ENCODE measurements at regions not wholly inside any gene's neighbourhood (a gene's known extent, or its start where the extent isn't known, plus 50 kb on each side); places are given as distances from the start of the nearest gene placed in this dataset.

- intact Hi-C loops (cut with DNase I) = no loop called here
- Histone ChIP-seq H3K4me3 (no peak overlapping the region), H3K9me3 (no peaks in the 10 kb centered on the region), H3K4me1 (no peaks in the 10 kb centered on the region), H3K27me3 (no peaks in the 10 kb centered on the region), H3K27ac (no peak overlapping the region), H3K36me3 (no peaks in the 10 kb centered on the region)
- DNase-seq = no peak
- no peak for TF ChIP-seq CTCF (IDR thresholded peaks at IDR 0.05)
- no peak for TF ChIP-seq POLR2A (IDR thresholded peaks at IDR 0.05)
- ATAC-seq = no peak
These were observed 1139.7 kb downstream of the PCDH18 start for GRCh38 chr4:136392576-136392975.

- Histone ChIP-seq H3K27ac (no peak overlapping the region), H3K4me1 (no peaks in the 10 kb centered on the region), H3K9me3 (no peaks in the 10 kb centered on the region), H3K27me3 (no peaks in the 10 kb centered on the region), H3K4me3 (no peak overlapping the region), H3K36me3 (no peaks in the 10 kb centered on the region)
- WGBS (ENCODE audit: insufficient coverage, low coverage, low lambda C conversion rate, missing lambda C conversion rate) = 44% methylated on average over 1 of the region's 1 CpG
- TF ChIP-seq POLR2A (IDR thresholded peaks at IDR 0.05) (no peak), CTCF (IDR thresholded peaks at IDR 0.05) (no peak)
- intact Hi-C loops (cut with DNase I) = no loop called here
- no peak for DNase-seq
- ATAC-seq = no peak
These were observed 1141.5 kb downstream of the PCDH18 start for GRCh38 chr4:136390824-136391223.

GRCh38 chr4:136383082-136383481, 1149.2 kb downstream of the PCDH18 start:
- TF ChIP-seq CTCF (IDR thresholded peaks at IDR 0.05) (no peak), POLR2A (IDR thresholded peaks at IDR 0.05) (no peak)

GRCh38 chr4:136371231-136371630, 1161.1 kb downstream of the PCDH18 start:
- no peaks in the 10 kb centered on the region for H3K9me3 ChIP-seq
- H3K36me3 ChIP-seq = no peaks in the 10 kb centered on the region
- no peak for ATAC-seq
- no peak overlapping the region for H3K27ac ChIP-seq
- no peak for DNase-seq
- no peak for TF ChIP-seq POLR2A (IDR thresholded peaks at IDR 0.05)
- TF ChIP-seq CTCF (IDR thresholded peaks at IDR 0.05) = no peak
- intact Hi-C loops (cut with DNase I) = no loop called here
- WGBS (ENCODE audit: insufficient coverage, low coverage, low lambda C conversion rate, missing lambda C conversion rate) = 60% methylated on average over 2 of the region's 2 CpGs
- no peaks in the 10 kb centered on the region for H3K27me3 ChIP-seq
- no peak overlapping the region for H3K4me3 ChIP-seq
- H3K4me1 ChIP-seq = no peaks in the 10 kb centered on the region

More at GRCh38 chr4:136383082-136383481, 1149.2 kb downstream of the PCDH18 start:
- intact Hi-C loops (cut with DNase I) = no loop called here
- no peak for ATAC-seq
- Histone ChIP-seq H3K27me3 (no peaks in the 10 kb centered on the region), H3K4me3 (no peak overlapping the region), H3K4me1 (no peaks in the 10 kb centered on the region), H3K9me3 (no peaks in the 10 kb centered on the region), H3K27ac (no peak overlapping the region), H3K36me3 (no peaks in the 10 kb centered on the region)
- WGBS (ENCODE audit: insufficient coverage, low coverage, low lambda C conversion rate, missing lambda C conversion rate) = 69% methylated on average over 1 of the region's 1 CpG
- no peak for DNase-seq

GRCh38 chr4:136369073-136369472, 1163.2 kb downstream of the PCDH18 start:
- Histone ChIP-seq H3K9me3 (no peaks in the 10 kb centered on the region), H3K27me3 (no peaks in the 10 kb centered on the region), H3K27ac (no peak overlapping the region), H3K4me1 (no peaks in the 10 kb centered on the region), H3K36me3 (no peaks in the 10 kb centered on the region), H3K4me3 (no peak overlapping the region)
- WGBS (ENCODE audit: insufficient coverage, low coverage, low lambda C conversion rate, missing lambda C conversion rate) = 28% methylated on average over 2 of the region's 2 CpGs
- ATAC-seq = no peak
- DNase-seq = no peak
- intact Hi-C loops (cut with DNase I) = no loop called here
- TF ChIP-seq CTCF (IDR thresholded peaks at IDR 0.05) (no peak), POLR2A (IDR thresholded peaks at IDR 0.05) (no peak)
